NCI-H1417 treated with DMSO at 0.1 percent for 48 hours (cell line): ENCODE measurements at regions not wholly inside any gene's neighbourhood (a gene's known extent, or its start where the extent isn't known, plus 50 kb on each side); places are given as distances from the start of the nearest gene placed in this dataset.

Source experiments
- DNase-seq: peaks from one replicate; lab custom pipeline; 2025; lab: John Stamatoyannopoulos, UW

GRCh38 chr16:52874042-52874441 lies 178.7 kb downstream of the CHD9NB start:
- no peak for DNase-seq

GRCh38 chr16:52872731-52873130 lies 180.0 kb downstream of the CHD9NB start:
- DNase-seq, result no peak

GRCh38 chr16:52871481-52871880 lies 181.2 kb downstream of the CHD9NB start:
- DNase-seq, result no peak

GRCh38 chr16:52869243-52869642 lies 183.5 kb downstream of the CHD9NB start:
- DNase-seq, result no peak

GRCh38 chr16:52863000-52863399 lies 189.7 kb downstream of the CHD9NB start:
- DNase-seq, result no peak

- DNase-seq, result no peak
Measured at GRCh38 chr16:52861614-52862022, 191.1 kb downstream of the CHD9NB start.

- DNase-seq, result no peak
Measured at GRCh38 chr16:52855463-52855862, 197.2 kb downstream of the CHD9NB start.

- DNase-seq, result no peak
Measured at GRCh38 chr16:52852978-52853377, 199.7 kb downstream of the CHD9NB start.

GRCh38 chr16:52851211-52851740 lies 201.4 kb downstream of the CHD9NB start:
- DNase-seq, result no peak

GRCh38 chr16:52843381-52843780 lies 209.3 kb downstream of the CHD9NB start:
- no peak for DNase-seq

- DNase-seq, result no peak
Measured at GRCh38 chr16:52837251-52837650, 215.4 kb downstream of the CHD9NB start.

- DNase-seq, result no peak
Measured at GRCh38 chr16:52834736-52835465, 217.8 kb downstream of the CHD9NB start.

- DNase-seq, result no peak
Measured at GRCh38 chr16:52832771-52833170, 219.9 kb downstream of the CHD9NB start.

- no peak for DNase-seq
Measured at GRCh38 chr16:52827456-52827855, 225.2 kb downstream of the CHD9NB start.

GRCh38 chr16:52825892-52826291 lies 226.8 kb downstream of the CHD9NB start:
- no peak for DNase-seq

GRCh38 chr16:52819808-52820207 lies 232.9 kb downstream of the CHD9NB start:
- DNase-seq, result no peak

GRCh38 chr16:52819405-52819804 lies 233.3 kb downstream of the CHD9NB start:
- no peak for DNase-seq

- no peak for DNase-seq
Measured at GRCh38 chr16:52817696-52818095, 235.0 kb downstream of the CHD9NB start.

- no peak for DNase-seq
Measured at GRCh38 chr16:52816993-52817392, 235.7 kb downstream of the CHD9NB start.

GRCh38 chr16:52812678-52813556 lies 239.8 kb downstream of the CHD9NB start:
- no peak for DNase-seq

- DNase-seq, result no peak
Measured at GRCh38 chr16:52805559-52806168, 247.0 kb downstream of the CHD9NB start.

- no peak for DNase-seq
Measured at GRCh38 chr16:52800432-52800831, 252.3 kb downstream of the CHD9NB start.

- DNase-seq, result no peak
Measured at GRCh38 chr16:52799149-52799548, 252.2 kb upstream of the TOX3 start.
